Common myeloid progenitor, CD34-positive (primary cell): ENCODE measurements at regions not wholly inside any gene's neighbourhood (a gene's known extent, or its start where the extent isn't known, plus 50 kb on each side); places are given as distances from the start of the nearest gene placed in this dataset.

Experiments
- CTCF ChIA-PET: fragments of 350-600 bp; sonication (Branson Sonifier 250); formaldehyde crosslinking; loops from one replicate; lab custom pipeline; 2021; ENCODE audit warnings: antibody characterized with exemption; lab: Charles Lee
- POLR2A ChIA-PET: fragments of 350-600 bp; sonication (Branson Sonifier 250); formaldehyde crosslinking; loops from one replicate; lab custom pipeline; 2021; ENCODE audit warnings: antibody characterized with exemption; lab: Charles Lee
- DNase-seq, 3 donors: peaks; one replicate each; pipeline versions ENCODE4 v3.0.0 to v3.0.0-alpha.2; 2013
- H3K27ac ChIP-seq, 2 experiments: 1 replicate in 1 of 2; 2 replicates in 1 of 2; pipeline ENCODE4 v1.7.0; 2013; ENCODE audit warnings: inconsistent platforms in 2 of 2, low read length in 2 of 2, mild to moderate bottlenecking in 2 of 2, low read depth in 1 of 2, moderate library complexity in 1 of 2; ENCODE audit not compliant: severe bottlenecking in 2 of 2, insufficient read depth in 1 of 2, poor library complexity in 1 of 2
- H3K27me3 ChIP-seq, 5 experiments: replicated peaks in 2 of 5; 1 replicate in 3 of 5; 2 replicates in 2 of 5; pipeline versions ENCODE4 v1.6.1 to v1.7.0; 2013; ENCODE audit warnings: low read length in 4 of 5, mild to moderate bottlenecking in 2 of 5, moderate library complexity in 2 of 5, inconsistent platforms in 1 of 5; ENCODE audit not compliant: insufficient read depth in 5 of 5, control insufficient read depth in 4 of 5
- H3K36me3 ChIP-seq, 4 experiments: 1 replicate in 2 of 4; 2 replicates in 2 of 4; pipeline versions ENCODE4 v1.6.1 to v1.7.0; 2013; ENCODE audit warnings: low read length in 3 of 4, control low read depth in 1 of 4, mild to moderate bottlenecking in 1 of 4; ENCODE audit not compliant: control insufficient read depth in 4 of 4, insufficient read depth in 4 of 4
- H3K4me1 ChIP-seq, 4 experiments: 1 replicate in 3 of 4; 2 replicates in 1 of 4; pipeline versions ENCODE4 v1.6.1 to v1.7.1; 2013; ENCODE audit warnings: low read length in 3 of 4, mild to moderate bottlenecking in 3 of 4, control low read depth in 1 of 4, inconsistent platforms in 1 of 4, moderate library complexity in 1 of 4; ENCODE audit not compliant: control insufficient read depth in 4 of 4, insufficient read depth in 4 of 4; ENCODE audit errors: control extremely low read depth in 1 of 4
- H3K4me3 ChIP-seq, 7 experiments: 1 replicate in 4 of 7; 2 replicates in 3 of 7; pipeline versions ENCODE4 v1.5.1 to v1.7.0; 2013; ENCODE audit warnings: mild to moderate bottlenecking in 7 of 7, low read length in 6 of 7, moderate library complexity in 6 of 7, inconsistent platforms in 2 of 7, low read depth in 2 of 7, control low read depth in 1 of 7; ENCODE audit not compliant: insufficient read depth in 4 of 7, control insufficient read depth in 1 of 7; ENCODE audit errors: extremely low read depth in 1 of 7
- H3K9me3 ChIP-seq, 5 experiments: 1 replicate in 4 of 5; 2 replicates in 1 of 5; pipeline versions ENCODE4 v1.6.1 to v1.7.1; 2013; ENCODE audit warnings: low read length in 4 of 5, mild to moderate bottlenecking in 2 of 5, inconsistent platforms in 1 of 5, low read depth in 1 of 5, moderate library complexity in 1 of 5; ENCODE audit not compliant: control insufficient read depth in 4 of 5, insufficient read depth in 2 of 5; ENCODE audit errors: control extremely low read depth in 1 of 5
- WGBS: methylation state at CpG from one replicate; pipeline ENCODE4 v1.1.5; 2013; ENCODE audit not compliant: insufficient coverage; 5-methylcytosine and 5-hydroxymethylcytosine counted together

DNA sequence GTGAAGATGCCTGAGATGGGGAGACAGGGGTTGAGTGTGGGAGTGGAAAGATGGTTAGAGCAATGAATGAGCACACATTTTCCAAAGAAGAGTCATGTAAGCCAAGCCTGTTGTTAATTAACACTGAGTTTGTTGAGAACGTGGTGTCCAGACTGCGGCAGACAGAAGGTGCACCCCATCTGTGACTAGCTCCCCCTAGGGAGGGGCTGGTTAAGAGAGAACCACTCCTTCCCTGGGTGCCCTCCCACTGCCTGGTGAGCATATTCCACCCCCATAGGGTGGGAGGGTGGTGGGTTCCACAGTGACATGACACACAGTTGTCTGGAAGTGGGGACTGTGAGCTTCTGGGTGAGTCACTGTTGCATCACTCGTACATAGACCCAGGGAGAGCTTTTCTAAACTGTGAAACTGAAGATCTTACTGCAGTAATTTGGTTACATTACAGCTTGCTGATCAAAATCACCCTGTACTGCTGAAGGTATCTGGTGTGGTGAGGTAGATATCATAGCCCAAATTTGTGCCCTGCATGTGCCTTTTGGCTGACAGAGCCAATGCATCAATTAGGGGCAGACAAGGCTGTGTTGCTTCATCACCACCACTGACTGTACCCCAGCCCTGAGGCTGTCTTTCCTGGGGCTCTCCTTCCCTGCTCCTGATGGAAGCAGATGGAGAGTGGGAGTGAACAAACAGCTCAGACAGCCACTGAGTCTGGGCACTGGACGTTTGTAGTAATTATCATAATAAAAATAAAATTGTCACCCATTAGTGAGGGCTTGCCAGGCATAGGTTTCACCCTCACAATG, 150.9 kb downstream of the EMP1 start:
- DNase-seq = no peak
- H3K4me1 ChIP-seq = no peaks in the 10 kb centered on the region
- ChIA-PET POLR2A (no interaction called here), CTCF (interaction anchor here (0.6 kb wide), 1 partner anchor 43 kb away, joined by 3 read pairs; no protein-coding TSS in a partner anchor)
- no peak overlapping the region for H3K27ac ChIP-seq
- H3K36me3 ChIP-seq = no peaks in the 10 kb centered on the region
- H3K27me3 ChIP-seq = peaks cover 2 to 13% (median 8%) of the 10 kb centered on the region in 5 experiments
- H3K4me3 ChIP-seq = no peak overlapping the region
- WGBS = 73% methylated on average over 3 of the region's 4 CpGs
- H3K9me3 ChIP-seq = no peaks in the 10 kb centered on the region

DNA sequence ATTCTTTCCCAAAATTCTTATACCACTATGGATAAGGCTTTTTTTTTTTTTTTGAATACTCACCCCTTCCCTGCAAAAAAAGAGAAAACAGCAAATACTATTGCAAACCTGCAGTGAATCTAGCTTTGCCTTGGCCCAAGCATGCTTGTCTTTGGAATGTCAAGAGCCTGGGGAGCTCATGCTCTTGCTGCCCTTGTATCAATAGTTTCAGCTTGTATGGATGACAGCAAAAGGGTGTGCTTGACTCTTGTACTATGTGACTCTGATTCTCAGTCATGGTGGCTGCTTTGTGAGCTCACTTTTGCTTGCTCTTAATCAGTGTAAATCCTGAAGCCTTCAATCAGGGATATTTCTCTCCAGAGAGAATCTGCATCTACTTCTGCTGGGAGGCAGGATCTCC, 149.2 kb downstream of the EMP1 start:
- Histone ChIP-seq H3K27me3 (peaks cover 2 to 10% (median 8%) of the 10 kb centered on the region in 5 experiments), H3K4me1 (no peaks in the 10 kb centered on the region), H3K4me3 (no peak overlapping the region), H3K27ac (no peak overlapping the region), H3K9me3 (no peaks in the 10 kb centered on the region), H3K36me3 (no peaks in the 10 kb centered on the region)
- POLR2A ChIA-PET = no interaction called here
- CTCF ChIA-PET = interaction anchor here (0.7 kb wide), 1 partner anchor 15 kb away, joined by 3 read pairs; no protein-coding TSS in a partner anchor
- DNase-seq = no peak

DNA sequence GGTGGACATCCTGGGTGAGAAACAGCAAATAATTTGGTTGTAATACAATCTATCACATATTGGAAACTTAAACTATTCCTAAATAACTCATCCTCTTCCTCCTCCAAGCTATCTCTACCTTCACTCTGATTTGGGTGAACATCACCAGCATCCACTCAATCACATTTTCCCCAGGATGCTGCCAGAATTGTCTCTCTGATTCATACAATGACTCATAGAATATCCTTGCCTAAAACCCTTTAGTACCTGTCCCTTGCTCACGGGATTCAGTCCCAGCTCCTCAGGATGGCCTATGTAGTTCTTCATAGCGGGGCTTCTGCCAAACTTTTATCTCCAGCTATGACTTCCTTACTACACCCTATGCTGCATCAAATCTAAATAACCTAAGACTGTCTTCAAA, 146.8 kb downstream of the EMP1 start:
- no peak for DNase-seq
- POLR2A ChIA-PET = no interaction called here
- WGBS = 100% methylated on average over 2 of the region's 2 CpGs
- H3K4me1 ChIP-seq = no peaks in the 10 kb centered on the region
- H3K4me3 ChIP-seq = no peak overlapping the region
- H3K27ac ChIP-seq = no peak overlapping the region
- H3K27me3 ChIP-seq = peaks cover 2 to 11% (median 6%) of the 10 kb centered on the region in 5 experiments
- H3K9me3 ChIP-seq = no peaks in the 10 kb centered on the region
- CTCF ChIA-PET = no interaction called here
- no peaks in the 10 kb centered on the region for H3K36me3 ChIP-seq

DNA sequence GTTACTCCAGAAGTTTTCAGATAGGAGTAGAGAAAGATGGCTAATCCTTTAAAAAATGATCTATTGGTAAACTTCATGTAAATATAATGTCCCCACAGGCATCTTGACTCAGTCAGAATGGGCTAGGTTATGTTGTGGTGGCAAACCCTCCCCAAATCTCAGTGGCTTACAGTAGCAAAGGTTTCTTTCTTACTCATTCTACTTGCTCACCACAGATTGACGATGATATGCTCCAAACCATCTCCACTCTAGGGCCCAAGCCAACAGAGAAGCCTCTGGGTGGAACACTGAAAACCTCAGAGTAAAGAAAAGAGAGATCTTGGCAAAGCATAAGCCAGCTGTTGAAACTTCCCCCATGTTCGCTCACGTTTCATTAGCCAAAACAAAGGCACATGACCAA, 146.4 kb downstream of the EMP1 start:
- no peak for DNase-seq
- POLR2A ChIA-PET = no interaction called here

DNA sequence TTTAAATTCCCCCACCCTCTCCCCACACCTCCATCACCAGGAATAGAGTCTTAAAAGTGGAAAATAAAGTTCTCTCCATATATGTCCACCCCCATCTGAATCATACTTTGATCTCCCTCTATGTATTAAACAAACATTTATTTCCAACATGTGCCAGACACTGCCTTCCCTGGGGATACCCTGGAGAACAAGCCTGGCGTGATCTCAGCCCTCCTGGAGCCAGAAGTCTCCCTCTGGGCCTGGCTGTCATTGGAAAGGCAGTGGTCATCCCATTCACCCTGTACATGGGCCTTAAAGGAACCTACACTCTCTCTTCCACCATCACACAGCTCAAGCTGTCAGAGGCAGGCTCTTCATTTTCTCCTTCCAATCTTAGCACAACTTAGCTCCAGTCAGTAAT, 143.6 kb downstream of the EMP1 start:
- WGBS = no CpG with 5 or more reads among the region's 1 CpG

More for the DNA sequence above, 146.4 kb downstream of the EMP1 start:
- CTCF ChIA-PET = no interaction called here
- Histone ChIP-seq H3K36me3 (no peaks in the 10 kb centered on the region), H3K4me1 (no peaks in the 10 kb centered on the region), H3K27me3 (peaks cover 2 to 11% (median 6%) of the 10 kb centered on the region in 5 experiments), H3K4me3 (no peak overlapping the region), H3K9me3 (no peaks in the 10 kb centered on the region), H3K27ac (no peak overlapping the region)
- WGBS = 100% methylated on average over 1 of the region's 3 CpGs

DNA sequence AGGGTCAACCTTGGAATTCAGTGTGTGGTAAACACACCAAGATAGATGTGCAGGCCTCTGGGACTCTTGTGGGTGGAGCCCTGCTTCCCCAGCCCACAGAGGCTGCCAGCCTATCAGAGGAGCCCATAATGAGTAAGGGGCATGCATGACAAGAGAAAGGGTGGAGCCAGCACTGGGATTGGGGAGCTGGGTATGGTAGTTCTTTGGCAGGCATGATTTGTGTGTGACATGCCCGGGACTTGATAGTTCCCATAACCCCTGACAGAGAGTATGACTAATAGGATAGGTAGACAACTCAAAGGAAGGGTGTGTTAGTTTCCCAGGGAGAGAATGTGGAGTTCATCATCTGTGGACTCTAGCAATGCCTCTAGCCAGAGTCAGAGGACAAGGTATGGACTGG, 143.0 kb downstream of the EMP1 start:
- no peaks in the 10 kb centered on the region for H3K36me3 ChIP-seq
- H3K27me3 ChIP-seq = peaks cover 0 to 10% (median 5%) of the 10 kb centered on the region in 5 experiments
- WGBS = 100% methylated on average over 1 of the region's 1 CpG
- ChIA-PET CTCF (interaction anchor here (1.5 to 2.0 kb wide), 2 partner anchors 13 to 23 kb away, joined by 4 read pairs; no protein-coding TSS in a partner anchor), POLR2A (no interaction called here)
- no peaks in the 10 kb centered on the region for H3K4me1 ChIP-seq
- H3K4me3 ChIP-seq = no peak overlapping the region
- no peaks in the 10 kb centered on the region for H3K9me3 ChIP-seq
- no peak for DNase-seq
- no peak overlapping the region for H3K27ac ChIP-seq

More for the DNA sequence above, 143.6 kb downstream of the EMP1 start:
- H3K27ac ChIP-seq = no peak overlapping the region
- peaks cover 0 to 8% (median 3%) of the 10 kb centered on the region in 5 experiments for H3K27me3 ChIP-seq
- ChIA-PET CTCF (interaction anchor here (1.5 to 2.0 kb wide), 2 partner anchors 14 to 22 kb away, joined by 4 read pairs; no protein-coding TSS in a partner anchor), POLR2A (no interaction called here)
- DNase-seq = no peak
- H3K4me1 ChIP-seq = no peaks in the 10 kb centered on the region
- no peaks in the 10 kb centered on the region for H3K9me3 ChIP-seq
- no peaks in the 10 kb centered on the region for H3K36me3 ChIP-seq
- H3K4me3 ChIP-seq = no peak overlapping the region

DNA sequence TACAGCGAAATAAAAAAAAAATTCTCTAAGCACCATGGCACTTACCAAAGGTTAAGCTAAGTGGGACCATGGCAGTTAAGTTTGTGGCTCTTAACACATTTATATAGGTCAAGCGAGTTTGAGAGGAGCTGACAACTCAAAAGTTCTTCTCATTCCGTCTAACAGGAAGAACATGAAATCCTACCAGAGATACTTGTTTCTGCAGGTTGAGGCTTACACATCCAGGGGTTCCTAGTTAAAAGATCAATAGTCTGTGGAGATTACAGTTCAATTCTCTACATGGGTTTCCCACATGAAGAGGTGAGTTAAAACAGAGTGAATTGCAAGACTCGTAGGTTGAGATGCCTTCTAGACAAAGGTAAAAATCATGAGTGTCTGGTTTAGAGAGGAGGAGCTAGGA, 142.6 kb downstream of the EMP1 start:
- Histone ChIP-seq H3K27me3 (peaks cover 0 to 10% (median 5%) of the 10 kb centered on the region in 5 experiments), H3K9me3 (no peaks in the 10 kb centered on the region), H3K36me3 (no peaks in the 10 kb centered on the region), H3K4me3 (no peak overlapping the region), H3K27ac (no peak overlapping the region), H3K4me1 (no peaks in the 10 kb centered on the region)
- DNase-seq = no peak
- ChIA-PET CTCF (interaction anchor here (1.5 to 2.0 kb wide), 2 partner anchors 13 to 23 kb away, joined by 4 read pairs; no protein-coding TSS in a partner anchor), POLR2A (no interaction called here)
- 95% methylated on average over 3 of the region's 4 CpGs for WGBS
